SK-N-SH (cell line): ENCODE measurements at regions not wholly inside any gene's neighbourhood (a gene's known extent, or its start where the extent isn't known, plus 50 kb on each side); places are given as distances from the start of the nearest gene placed in this dataset.

Experiments used
- CTCF ChIA-PET: fragments of 300-600, 350-600 bp; formaldehyde crosslinking; extraction: SDS; loops from one replicate; lab custom pipeline; 2021; lab: Yijun Ruan, JAX
- POLR2A ChIA-PET: fragments of 350-600 bp; sonication (Branson Sonifier 250); formaldehyde crosslinking; extraction: SDS; loops from one replicate; lab custom pipeline; 2020; ENCODE audit warnings: antibody characterized with exemption, inconsistent platforms; lab: Yijun Ruan, JAX
- DNase-seq: peaks from one replicate; pipeline ENCODE4 v3.0.0; 2012
- H2AFZ ChIP-seq: fragments of 200-600 bp; sonication (generic); 2 replicates; pipeline ENCODE4 v1.8.1; 2016; ENCODE audit warnings: antibody characterized with exemption, mild to moderate bottlenecking, low read depth
- H3F3A ChIP-seq: fragments of 200-600 bp; sonication (generic); replicated peaks from 2 replicates; pipeline ENCODE3; 2016; ENCODE audit warnings: antibody characterized with exemption, mild to moderate bottlenecking; ENCODE audit not compliant: insufficient read depth
- H3K27ac ChIP-seq, 2 experiments: fragments of 200-500 bp in 1 of 2; fragments of 200-600 bp in 1 of 2; sonication (Bioruptor generic) in 1 of 2; sonication (generic), shearing (Covaris generic) in 1 of 2; 2 replicates each; pipeline versions ENCODE4 v1.5.1 to v1.6.1; 2014 to 2016; ENCODE audit warnings: low read depth in 2 of 2, inconsistent platforms in 1 of 2, low read length in 1 of 2, mild to moderate bottlenecking in 1 of 2, mixed read lengths in 1 of 2
- H3K27me3 ChIP-seq: fragments of 200-600 bp; sonication (generic), shearing (Covaris generic); 2 replicates; pipeline ENCODE4 v1.6.1; 2016; ENCODE audit warnings: mixed run types; ENCODE audit not compliant: insufficient read depth
- H3K36me3 ChIP-seq, 2 experiments: fragments of 200-500 bp in 1 of 2; fragments of 200-600 bp in 1 of 2; sonication (Bioruptor generic) in 1 of 2; sonication (generic) in 1 of 2; replicated peaks in 1 of 2; 2 replicates each; pipeline versions ENCODE3 to v1.5.1; 2014 to 2016; ENCODE audit warnings: low read length in 1 of 2, mild to moderate bottlenecking in 1 of 2; ENCODE audit not compliant: insufficient read depth in 2 of 2, control insufficient read depth in 1 of 2
- H3K4me1 ChIP-seq, 2 experiments: fragments of 200-500 bp in 1 of 2; fragments of 200-600 bp in 1 of 2; sonication (Bioruptor generic) in 1 of 2; sonication (generic), shearing (Covaris generic) in 1 of 2; 2 replicates each; pipeline versions ENCODE4 v1.5.1 to v1.6.1; 2014 to 2016; ENCODE audit warnings: low read depth in 1 of 2, low read length in 1 of 2, mixed run types in 1 of 2; ENCODE audit not compliant: insufficient read depth in 2 of 2, control insufficient read depth in 1 of 2
- H3K4me2 ChIP-seq: fragments of 200-600 bp; sonication (generic), shearing (Covaris generic); 2 replicates; pipeline ENCODE4 v1.6.1; 2017; ENCODE audit warnings: mixed run types
- H3K4me3 ChIP-seq, 2 experiments: fragments of 200-500 bp in 1 of 2; fragments of 200-600 bp in 1 of 2; sonication (Bioruptor generic) in 1 of 2; sonication (generic), shearing (Covaris generic) in 1 of 2; 2 replicates each; pipeline versions ENCODE4 v1.5.1 to v1.8.1; 2014 to 2016; ENCODE audit warnings: low read depth in 2 of 2, inconsistent platforms in 1 of 2, low read length in 1 of 2, mild to moderate bottlenecking in 1 of 2, mixed read lengths in 1 of 2, moderate library complexity in 1 of 2
- H3K79me2 ChIP-seq: fragments of 200-600 bp; sonication (generic); 2 replicates; pipeline ENCODE4 v1.8.1; 2017; ENCODE audit warnings: mild to moderate bottlenecking; ENCODE audit not compliant: insufficient read depth
- H3K9ac ChIP-seq: fragments of 200-600 bp; sonication (generic); 2 replicates; pipeline ENCODE4 v1.6.1; 2017; ENCODE audit warnings: mixed run types
- H3K9me2 ChIP-seq: fragments of 200-600 bp; sonication (generic); 2 replicates; pipeline ENCODE4 v1.6.1; 2017; ENCODE audit warnings: mixed run types
- H3K9me3 ChIP-seq: fragments of 200-600 bp; sonication (generic); 2 replicates; pipeline ENCODE4 v1.6.1; 2017; ENCODE audit warnings: mixed run types, mild to moderate bottlenecking, moderate library complexity
- H4K20me1 ChIP-seq: fragments of 200-600 bp; sonication (generic); 2 replicates; pipeline ENCODE4 v1.6.1; 2017; ENCODE audit warnings: mild to moderate bottlenecking, mixed run types; ENCODE audit not compliant: insufficient read depth
- ELF1 ChIP-seq: IDR thresholded peaks from 2 replicates; pipeline ENCODE4 v1.4.0; 2012
- EP300 ChIP-seq, 2 experiments: IDR thresholded peaks; 2 replicates each; pipeline versions ENCODE4 v1.4.0 to v1.6.1; 2012; ENCODE audit warnings: borderline replicate concordance in 1 of 2, low read depth in 1 of 2, low read length in 1 of 2
- EZH2phosphoT487 ChIP-seq: fragments of 200-600 bp; sonication (generic); IDR thresholded peaks from 2 replicates; pipeline ENCODE4 v1.6.1; 2017; ENCODE audit warnings: low read depth, mixed run types, mild to moderate bottlenecking, antibody characterized with exemption, moderate library complexity, borderline replicate concordance
- FOSL2 ChIP-seq: IDR thresholded peaks from 2 replicates; pipeline ENCODE4 v1.4.0; 2012; ENCODE audit warnings: low read depth, mild to moderate bottlenecking, moderate library complexity, borderline replicate concordance
- GATA2 ChIP-seq: sonication (generic); formaldehyde crosslinking; IDR thresholded peaks from 2 replicates; pipeline ENCODE4 v1.5.0; 2020; ENCODE audit warnings: mild to moderate bottlenecking, missing genetic modification reagents
- MEF2A ChIP-seq: IDR thresholded peaks from 2 replicates; pipeline ENCODE4 v1.4.0; 2012; ENCODE audit warnings: low read depth, borderline replicate concordance
- MXI1 ChIP-seq: IDR thresholded peaks from 2 replicates; pipeline ENCODE4 v1.6.1; 2012; ENCODE audit warnings: mild to moderate bottlenecking, low read depth, low read length, improper control_type of control experiment
- NRF1 ChIP-seq: IDR thresholded peaks from 2 replicates; pipeline ENCODE4 v1.6.1; 2012; ENCODE audit warnings: low read depth, mild to moderate bottlenecking, low read length
- RAD21 ChIP-seq: IDR thresholded peaks from 2 replicates; pipeline ENCODE4 v1.6.1; 2012; ENCODE audit warnings: mild to moderate bottlenecking, low read length
- RCOR1 ChIP-seq: fragments of 150-350 bp; IDR thresholded peaks from 2 replicates; pipeline ENCODE4 v1.6.1; 2017; ENCODE audit warnings: antibody characterized with exemption, low read length
- SIN3A ChIP-seq: IDR thresholded peaks from 2 replicates; pipeline ENCODE4 v1.6.1; 2012; ENCODE audit warnings: low read depth, mild to moderate bottlenecking, low read length, moderate library complexity, borderline replicate concordance
- TAF1 ChIP-seq: IDR thresholded peaks from 2 replicates; pipeline ENCODE4 v1.6.1; 2012; ENCODE audit warnings: low read depth, mild to moderate bottlenecking, low read length, moderate library complexity, borderline replicate concordance
- TEAD4 ChIP-seq: IDR thresholded peaks from 2 replicates; pipeline ENCODE4 v1.4.0; 2012; ENCODE audit warnings: mild to moderate bottlenecking, borderline replicate concordance; ENCODE audit not compliant: insufficient read depth
- YY1 ChIP-seq: IDR thresholded peaks from 2 replicates; pipeline ENCODE4 v1.4.0; 2012; ENCODE audit warnings: low read depth, mild to moderate bottlenecking
- WGBS: methylation state at CpG from one replicate; pipeline ENCODE4 v1.1.6; 2017; ENCODE audit warnings: low lambda C conversion rate; 5-methylcytosine and 5-hydroxymethylcytosine counted together
- TF ChIP-seq, protein P1 (sequence below): fragments of 150-350 bp; IDR thresholded peaks from 2 replicates; pipeline ENCODE4 v1.6.1; 2017; ENCODE audit warnings: antibody characterized with exemption, low read length, low read depth, borderline replicate concordance
- TF ChIP-seq, protein P2 (sequence below): fragments of 150-350 bp; IDR thresholded peaks from 2 replicates; pipeline ENCODE4 v1.6.1; 2016; ENCODE audit warnings: mild to moderate bottlenecking, low read depth, low read length
- TF ChIP-seq, protein P3 (sequence below): IDR thresholded peaks from 2 replicates; pipeline ENCODE4 v1.4.0; 2012; ENCODE audit warnings: low read depth, borderline replicate concordance
- TF ChIP-seq, protein P4 (sequence below): fragments of 200-600 bp; sonication (generic); IDR thresholded peaks from 2 replicates; pipeline ENCODE4 v1.6.1; 2017; ENCODE audit warnings: antibody characterized with exemption, mild to moderate bottlenecking, moderate library complexity
- TF ChIP-seq, protein P5 (sequence below): IDR thresholded peaks from 2 replicates; pipeline ENCODE4 v1.4.0; 2012; ENCODE audit warnings: low read depth, borderline replicate concordance

DNA sequence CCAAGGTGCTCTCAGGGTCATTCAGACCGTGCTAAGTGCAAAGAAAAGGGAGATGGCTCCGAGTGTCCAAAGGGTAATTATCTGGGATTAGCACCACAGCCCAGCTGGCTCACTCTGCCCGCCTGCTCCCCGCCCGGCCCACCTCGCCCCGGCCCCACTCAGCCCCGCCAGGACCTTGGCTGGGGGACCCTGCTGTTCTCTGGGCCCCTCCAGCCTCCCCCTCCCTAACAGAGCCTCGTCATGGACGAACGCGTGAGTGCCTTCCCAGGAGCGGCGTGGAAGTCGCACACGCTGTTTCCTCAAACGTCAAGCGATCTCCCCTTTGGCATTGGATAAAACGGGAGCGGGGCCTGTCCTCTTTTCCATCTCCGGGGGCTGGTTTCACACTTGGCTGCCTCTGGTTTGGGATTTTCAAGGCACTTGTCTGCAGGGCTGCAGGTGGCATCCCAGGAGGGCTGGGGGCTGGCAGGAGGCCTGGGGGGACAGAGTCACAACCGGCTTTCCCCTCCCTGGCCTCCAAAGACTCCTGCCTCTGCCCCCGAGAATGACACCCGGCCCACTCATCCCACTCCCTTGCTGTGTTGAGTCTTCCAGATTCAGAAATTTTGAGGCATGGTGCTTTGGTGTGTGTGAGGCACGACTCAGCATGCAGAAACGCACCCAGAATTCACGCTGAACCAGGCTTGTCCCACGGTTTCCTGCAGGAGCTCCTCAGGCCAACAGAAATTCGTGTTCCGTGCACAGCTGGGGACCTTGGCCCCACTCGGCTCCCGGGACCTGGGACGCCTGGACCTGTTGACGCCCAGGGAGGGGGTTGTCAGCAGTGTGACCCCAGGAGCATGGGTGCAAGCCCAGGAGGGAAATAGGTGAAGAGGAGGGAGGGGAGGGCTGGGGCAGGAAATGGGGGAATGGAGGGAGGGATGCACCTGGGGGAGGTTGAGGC is 110.0 kb downstream of the PDGFA start:
- H2AFZ ChIP-seq, result no peak overlapping the region
- TF ChIP-seq RAD21 (no peak), TEAD4 (no peak), YY1 (no peak), GATA2 (CRISPR knock-in tag) (no peak), SIN3A (no peak), MXI1 (no peak)
- TF ChIP-seq, all 33 proteins: peak for 0
- no peaks in the 10 kb centered on the region for H3K9me2 ChIP-seq
- CTCF ChIA-PET, result no interaction called here
- POLR2A ChIA-PET, result no interaction called here
- H3K4me2 ChIP-seq, result no peak overlapping the region
- 40% methylated on average over 33 of the region's 34 CpGs for WGBS
- no peaks in the 10 kb centered on the region for H3F3A ChIP-seq
- H3K4me3 ChIP-seq, result no peak overlapping the region
- no peaks in the 10 kb centered on the region for H3K36me3 ChIP-seq
- no peaks in the 10 kb centered on the region for H3K4me1 ChIP-seq
- H3K79me2 ChIP-seq, result no peaks in the 10 kb centered on the region
- peak; percentile 37 for DNase-seq
- H4K20me1 ChIP-seq, result no peaks in the 10 kb centered on the region
- H3K27me3 ChIP-seq, result peaks cover 51% of the 10 kb centered on the region
- no peaks in the 10 kb centered on the region for H3K9me3 ChIP-seq
- H3K9ac ChIP-seq, result no peak overlapping the region
- H3K27ac ChIP-seq, result no peak overlapping the region

DNA sequence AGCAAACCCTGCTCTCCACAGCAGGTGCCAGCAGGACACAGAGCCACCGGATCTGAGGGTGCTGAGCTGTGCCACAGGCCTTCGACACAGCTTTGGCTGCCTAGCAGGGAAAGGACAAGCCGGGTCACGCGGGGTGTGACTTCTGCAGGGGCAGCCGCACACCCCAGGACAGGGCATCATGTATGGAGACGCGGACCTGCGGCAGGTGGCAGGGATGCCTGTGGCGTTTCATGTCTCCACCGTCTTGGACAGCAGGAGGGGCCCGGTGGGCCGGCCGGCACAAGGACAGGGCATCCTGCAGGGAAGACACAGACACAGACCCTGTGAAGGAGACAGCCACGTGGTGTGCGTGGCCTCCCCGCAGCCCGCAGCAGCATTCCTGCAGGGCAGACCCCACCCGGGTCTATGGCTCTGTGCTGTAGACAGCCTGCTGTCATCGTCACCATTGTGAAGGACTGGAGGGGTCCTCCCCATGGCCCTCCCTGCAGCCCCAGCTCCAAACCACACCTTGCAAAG is 109.2 kb downstream of the PDGFA start:
- no peak overlapping the region for H3K4me2 ChIP-seq
- POLR2A ChIA-PET, result no interaction called here
- H3K36me3 ChIP-seq, result no peaks in the 10 kb centered on the region
- no peak overlapping the region for H3K27ac ChIP-seq
- no peak overlapping the region for H3K4me3 ChIP-seq
- 20% methylated on average over 9 of the region's 20 CpGs for WGBS
- H2AFZ ChIP-seq, result no peak overlapping the region
- H3K27me3 ChIP-seq, result peaks cover 43% of the 10 kb centered on the region
- no peaks in the 10 kb centered on the region for H3K4me1 ChIP-seq
- no peaks in the 10 kb centered on the region for H3K9me2 ChIP-seq
- no peak overlapping the region for H3K9ac ChIP-seq
- no peaks in the 10 kb centered on the region for H3K79me2 ChIP-seq
- H3K9me3 ChIP-seq, result no peaks in the 10 kb centered on the region
- no peaks in the 10 kb centered on the region for H3F3A ChIP-seq
- CTCF ChIA-PET, result no interaction called here
- H4K20me1 ChIP-seq, result no peaks in the 10 kb centered on the region
- DNase-seq, result peak; percentile 38
- no peak for TF ChIP-seq RCOR1
- no peak for TF ChIP-seq ELF1
- TF ChIP-seq, protein P1, sequence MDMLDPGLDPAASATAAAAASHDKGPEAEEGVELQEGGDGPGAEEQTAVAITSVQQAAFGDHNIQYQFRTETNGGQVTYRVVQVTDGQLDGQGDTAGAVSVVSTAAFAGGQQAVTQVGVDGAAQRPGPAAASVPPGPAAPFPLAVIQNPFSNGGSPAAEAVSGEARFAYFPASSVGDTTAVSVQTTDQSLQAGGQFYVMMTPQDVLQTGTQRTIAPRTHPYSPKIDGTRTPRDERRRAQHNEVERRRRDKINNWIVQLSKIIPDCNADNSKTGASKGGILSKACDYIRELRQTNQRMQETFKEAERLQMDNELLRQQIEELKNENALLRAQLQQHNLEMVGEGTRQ, result no peak
- TF ChIP-seq, protein P2, sequence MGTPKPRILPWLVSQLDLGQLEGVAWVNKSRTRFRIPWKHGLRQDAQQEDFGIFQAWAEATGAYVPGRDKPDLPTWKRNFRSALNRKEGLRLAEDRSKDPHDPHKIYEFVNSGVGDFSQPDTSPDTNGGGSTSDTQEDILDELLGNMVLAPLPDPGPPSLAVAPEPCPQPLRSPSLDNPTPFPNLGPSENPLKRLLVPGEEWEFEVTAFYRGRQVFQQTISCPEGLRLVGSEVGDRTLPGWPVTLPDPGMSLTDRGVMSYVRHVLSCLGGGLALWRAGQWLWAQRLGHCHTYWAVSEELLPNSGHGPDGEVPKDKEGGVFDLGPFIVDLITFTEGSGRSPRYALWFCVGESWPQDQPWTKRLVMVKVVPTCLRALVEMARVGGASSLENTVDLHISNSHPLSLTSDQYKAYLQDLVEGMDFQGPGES, result no peak
- TF ChIP-seq NRF1, result no peak
- TF ChIP-seq, protein P3, sequence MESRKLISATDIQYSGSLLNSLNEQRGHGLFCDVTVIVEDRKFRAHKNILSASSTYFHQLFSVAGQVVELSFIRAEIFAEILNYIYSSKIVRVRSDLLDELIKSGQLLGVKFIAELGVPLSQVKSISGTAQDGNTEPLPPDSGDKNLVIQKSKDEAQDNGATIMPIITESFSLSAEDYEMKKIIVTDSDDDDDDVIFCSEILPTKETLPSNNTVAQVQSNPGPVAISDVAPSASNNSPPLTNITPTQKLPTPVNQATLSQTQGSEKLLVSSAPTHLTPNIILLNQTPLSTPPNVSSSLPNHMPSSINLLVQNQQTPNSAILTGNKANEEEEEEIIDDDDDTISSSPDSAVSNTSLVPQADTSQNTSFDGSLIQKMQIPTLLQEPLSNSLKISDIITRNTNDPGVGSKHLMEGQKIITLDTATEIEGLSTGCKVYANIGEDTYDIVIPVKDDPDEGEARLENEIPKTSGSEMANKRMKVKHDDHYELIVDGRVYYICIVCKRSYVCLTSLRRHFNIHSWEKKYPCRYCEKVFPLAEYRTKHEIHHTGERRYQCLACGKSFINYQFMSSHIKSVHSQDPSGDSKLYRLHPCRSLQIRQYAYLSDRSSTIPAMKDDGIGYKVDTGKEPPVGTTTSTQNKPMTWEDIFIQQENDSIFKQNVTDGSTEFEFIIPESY, result no peak
- TF ChIP-seq, protein P4, sequence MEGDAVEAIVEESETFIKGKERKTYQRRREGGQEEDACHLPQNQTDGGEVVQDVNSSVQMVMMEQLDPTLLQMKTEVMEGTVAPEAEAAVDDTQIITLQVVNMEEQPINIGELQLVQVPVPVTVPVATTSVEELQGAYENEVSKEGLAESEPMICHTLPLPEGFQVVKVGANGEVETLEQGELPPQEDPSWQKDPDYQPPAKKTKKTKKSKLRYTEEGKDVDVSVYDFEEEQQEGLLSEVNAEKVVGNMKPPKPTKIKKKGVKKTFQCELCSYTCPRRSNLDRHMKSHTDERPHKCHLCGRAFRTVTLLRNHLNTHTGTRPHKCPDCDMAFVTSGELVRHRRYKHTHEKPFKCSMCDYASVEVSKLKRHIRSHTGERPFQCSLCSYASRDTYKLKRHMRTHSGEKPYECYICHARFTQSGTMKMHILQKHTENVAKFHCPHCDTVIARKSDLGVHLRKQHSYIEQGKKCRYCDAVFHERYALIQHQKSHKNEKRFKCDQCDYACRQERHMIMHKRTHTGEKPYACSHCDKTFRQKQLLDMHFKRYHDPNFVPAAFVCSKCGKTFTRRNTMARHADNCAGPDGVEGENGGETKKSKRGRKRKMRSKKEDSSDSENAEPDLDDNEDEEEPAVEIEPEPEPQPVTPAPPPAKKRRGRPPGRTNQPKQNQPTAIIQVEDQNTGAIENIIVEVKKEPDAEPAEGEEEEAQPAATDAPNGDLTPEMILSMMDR, result no peak
- TF ChIP-seq MEF2A, result no peak
- TF ChIP-seq, protein P5, sequence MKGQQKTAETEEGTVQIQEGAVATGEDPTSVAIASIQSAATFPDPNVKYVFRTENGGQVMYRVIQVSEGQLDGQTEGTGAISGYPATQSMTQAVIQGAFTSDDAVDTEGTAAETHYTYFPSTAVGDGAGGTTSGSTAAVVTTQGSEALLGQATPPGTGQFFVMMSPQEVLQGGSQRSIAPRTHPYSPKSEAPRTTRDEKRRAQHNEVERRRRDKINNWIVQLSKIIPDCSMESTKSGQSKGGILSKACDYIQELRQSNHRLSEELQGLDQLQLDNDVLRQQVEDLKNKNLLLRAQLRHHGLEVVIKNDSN, result no peak
- TF ChIP-seq FOSL2, result no peak
- no peak for TF ChIP-seq TAF1
- no peak for TF ChIP-seq EZH2phosphoT487
- no peak for TF ChIP-seq EP300 (IDR thresholded peaks at IDR 0.05; ENCODE audit: borderline replicate concordance in 1 of 2, low read depth in 1 of 2, low read length in 1 of 2)
